ENCODE measurements at regions not wholly inside any gene's neighbourhood (a gene's known extent, or its start where the extent isn't known, plus 50 kb on each side); places are given as distances from the start of the nearest gene placed in this dataset.

GRCh38 chr9:88321764-88322163 is 66.5 kb upstream of the SPIN1 start:
- TF ChIP-seq TCF7L2 (IDR thresholded peaks at IDR 0.05; ENCODE audit: borderline replicate concordance, extremely low read depth, insufficient read depth, insufficient read length): no peak
- TF ChIP-seq FOSL1 (IDR thresholded peaks at IDR 0.05; ENCODE audit: low read depth): no peak
- no peak for TF ChIP-seq SRF (IDR thresholded peaks at IDR 0.05; ENCODE audit: low read depth)
- TF ChIP-seq ATF3 (IDR thresholded peaks at IDR 0.05): no peak
- no peak for TF ChIP-seq POLR2A (IDR thresholded peaks at IDR 0.05; ENCODE audit: borderline replicate concordance, extremely low read depth, insufficient read depth, insufficient read length)
- TF ChIP-seq ZFX (IDR thresholded peaks at IDR 0.05): no peak
- no peak for TF ChIP-seq EZH2 (IDR thresholded peaks at IDR 0.05)
- no peak for TF ChIP-seq ZNF274 (IDR thresholded peaks at IDR 0.05; ENCODE audit: low read depth, low read length)
- no peak for TF ChIP-seq ELF1 (IDR thresholded peaks at IDR 0.05; ENCODE audit: borderline replicate concordance, low read depth)
- TF ChIP-seq JUND (IDR thresholded peaks at IDR 0.05): no peak
- no peak for TF ChIP-seq CTCF (IDR thresholded peaks at IDR 0.05 in 2 of 3, conservative IDR thresholded peaks at IDR 0.05 in 1 of 3; ENCODE audit: borderline replicate concordance in 1 of 3, insufficient read depth in 1 of 3, low read depth in 2 of 3, low read length in 2 of 3)
- no peak for TF ChIP-seq RAD21 (IDR thresholded peaks at IDR 0.05; ENCODE audit: low read depth)
- no peak for TF ChIP-seq ZBTB33 (IDR thresholded peaks at IDR 0.05; ENCODE audit: extremely low read depth, insufficient replicate concordance, low read length)
- no peak overlapping the region for H3K9ac ChIP-seq (ENCODE audit: low read length)
- H3K4me2 ChIP-seq (ENCODE audit: low read length): no peak overlapping the region
- CTCF ChIA-PET: no interaction called here
- no peaks in the 10 kb centered on the region for H3K9me3 ChIP-seq (ENCODE audit: control insufficient read depth in 1 of 2, insufficient read depth in 1 of 2, low read depth in 1 of 2, low read length in 2 of 2)
- no peaks in the 10 kb centered on the region for H3K79me2 ChIP-seq (ENCODE audit: insufficient read depth, low read length)
- intact Hi-C loops (cut with micrococcal nuclease): no loop called here
- no peak overlapping the region for H2AFZ ChIP-seq (ENCODE audit: low read depth, low read length, poor library complexity, severe bottlenecking)
- H3K36me3 ChIP-seq (ENCODE audit: control insufficient read depth in 1 of 2, insufficient read depth in 2 of 2, low read length in 2 of 2): no peaks in the 10 kb centered on the region
- H3K4me3 ChIP-seq (replicated peaks in 1 of 2; ENCODE audit: low read depth in 1 of 2, low read length in 2 of 2): no peak overlapping the region
- H4K20me1 ChIP-seq (ENCODE audit: insufficient read depth): no peaks in the 10 kb centered on the region
- POLR2A ChIA-PET: no interaction called here
- no peak overlapping the region for H3K27ac ChIP-seq (ENCODE audit: low read depth, low read length)
- no peaks in the 10 kb centered on the region for H3K4me1 ChIP-seq (ENCODE audit: control insufficient read depth in 1 of 2, insufficient read depth in 2 of 2, low read length in 2 of 2)
- no TSS peak for BruUV-seq (replicated peaks)
- DNase-seq (ENCODE audit: low read depth, low spot score): no peak
- RAD21 ChIA-PET (ENCODE audit: low non-redundant PET in 1 of 2, low total read pairs in 2 of 2, uncharacterized antibody in 2 of 2, unreplicated experiment in 2 of 2): no interaction called here
- no peak for ATAC-seq
- no peaks in the 10 kb centered on the region for H3K27me3 ChIP-seq (ENCODE audit: insufficient read depth, low read length)
- H3K9me2 ChIP-seq (ENCODE audit: insufficient read depth): no peaks in the 10 kb centered on the region
